RWPE1 (cell line): ENCODE measurements at regions not wholly inside any gene's neighbourhood (a gene's known extent, or its start where the extent isn't known, plus 50 kb on each side); places are given as distances from the start of the nearest gene placed in this dataset.

Source experiments
- CTCF ChIA-PET: fragments of 350-600 bp; sonication (Branson Sonifier 250); formaldehyde crosslinking; extraction: SDS; loops from one replicate; lab custom pipeline; 2021; lab: Yijun Ruan, JAX
- POLR2A ChIA-PET: fragments of 400-600 bp; formaldehyde crosslinking; extraction: SDS; loops from one replicate; lab custom pipeline; 2020; ENCODE audit warnings: antibody characterized with exemption; ENCODE audit not compliant: low non-redundant PET; lab: Yijun Ruan, JAX
- DNase-seq: peaks from one replicate; pipeline ENCODE4 v3.0.0; 2012; ENCODE audit warnings: low spot score
- H3K27ac ChIP-seq: fragments of 450-650 bp; 2 replicates; pipeline ENCODE4 v1.5.1; 2017
- TF ChIP-seq, protein P1 (sequence below): fragments of 450-650 bp; conservative IDR thresholded peaks from 2 replicates; pipeline ENCODE4 v1.5.1; 2017; ENCODE audit warnings: low read depth, mild to moderate bottlenecking

DNA sequence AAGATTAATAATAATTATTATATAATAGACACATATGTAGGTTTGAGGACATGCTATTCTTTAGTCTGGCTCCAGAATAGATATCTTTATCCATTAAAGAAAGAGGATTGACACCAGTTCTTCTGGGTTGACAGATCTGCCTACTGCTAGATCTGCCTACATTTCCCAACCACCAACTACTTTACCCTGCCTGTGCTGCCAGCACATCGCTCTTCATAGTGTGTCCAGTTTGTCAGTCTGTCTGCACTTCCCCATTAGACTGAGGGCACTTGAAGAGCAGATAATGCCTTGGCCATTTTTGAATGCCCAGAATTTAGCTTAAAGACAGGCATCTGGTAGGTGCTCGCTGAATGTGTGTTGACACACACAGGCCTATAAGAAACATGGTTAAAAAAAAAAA lies 910.1 kb upstream of the FAT3 start:
- no peak for DNase-seq
- TF ChIP-seq, protein P1, sequence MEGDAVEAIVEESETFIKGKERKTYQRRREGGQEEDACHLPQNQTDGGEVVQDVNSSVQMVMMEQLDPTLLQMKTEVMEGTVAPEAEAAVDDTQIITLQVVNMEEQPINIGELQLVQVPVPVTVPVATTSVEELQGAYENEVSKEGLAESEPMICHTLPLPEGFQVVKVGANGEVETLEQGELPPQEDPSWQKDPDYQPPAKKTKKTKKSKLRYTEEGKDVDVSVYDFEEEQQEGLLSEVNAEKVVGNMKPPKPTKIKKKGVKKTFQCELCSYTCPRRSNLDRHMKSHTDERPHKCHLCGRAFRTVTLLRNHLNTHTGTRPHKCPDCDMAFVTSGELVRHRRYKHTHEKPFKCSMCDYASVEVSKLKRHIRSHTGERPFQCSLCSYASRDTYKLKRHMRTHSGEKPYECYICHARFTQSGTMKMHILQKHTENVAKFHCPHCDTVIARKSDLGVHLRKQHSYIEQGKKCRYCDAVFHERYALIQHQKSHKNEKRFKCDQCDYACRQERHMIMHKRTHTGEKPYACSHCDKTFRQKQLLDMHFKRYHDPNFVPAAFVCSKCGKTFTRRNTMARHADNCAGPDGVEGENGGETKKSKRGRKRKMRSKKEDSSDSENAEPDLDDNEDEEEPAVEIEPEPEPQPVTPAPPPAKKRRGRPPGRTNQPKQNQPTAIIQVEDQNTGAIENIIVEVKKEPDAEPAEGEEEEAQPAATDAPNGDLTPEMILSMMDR = no peak
- no peak overlapping the region for H3K27ac ChIP-seq
- CTCF ChIA-PET = no interaction called here
- POLR2A ChIA-PET = no interaction called here

DNA sequence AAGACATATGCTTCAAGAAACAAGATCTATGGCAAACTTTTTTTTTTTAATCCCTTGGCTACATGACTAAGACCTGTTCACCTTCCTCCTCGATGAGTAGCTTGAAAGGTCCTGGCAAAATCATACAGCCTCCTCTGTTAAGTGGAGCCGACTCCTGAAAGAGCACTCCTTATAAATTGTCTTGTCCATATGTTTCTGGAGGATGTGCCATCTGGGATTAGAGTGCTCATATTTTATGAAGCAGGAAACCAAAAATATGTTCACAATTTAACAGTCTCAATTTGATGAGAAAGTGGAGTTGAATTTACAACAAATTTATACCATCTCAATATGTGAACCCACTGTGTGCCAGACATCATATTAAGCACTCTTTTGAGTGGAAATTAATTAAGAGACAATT lies 912.1 kb upstream of the FAT3 start:
- no peak overlapping the region for H3K27ac ChIP-seq
- TF ChIP-seq, protein P1 = no peak
- no peak for DNase-seq
- CTCF ChIA-PET = no interaction called here
- POLR2A ChIA-PET = no interaction called here

DNA sequence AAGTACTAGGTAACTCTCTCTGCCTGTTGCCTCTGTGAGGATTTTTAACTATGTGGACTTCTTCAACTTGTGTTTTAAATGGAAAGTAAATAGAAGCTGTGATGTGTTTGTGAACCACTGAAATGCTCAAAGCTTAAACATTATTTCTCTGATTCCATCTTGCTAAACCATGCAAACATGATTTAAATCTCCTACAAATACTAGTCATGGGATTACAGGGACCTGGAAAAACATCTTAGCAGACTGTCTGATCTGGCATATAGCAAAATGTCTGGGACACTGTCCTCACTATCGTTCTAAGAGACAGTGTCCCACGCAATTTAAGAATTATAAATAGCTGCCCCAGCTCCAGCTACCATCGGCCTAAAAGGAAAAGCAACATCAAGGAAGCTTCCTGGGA lies 914.5 kb upstream of the FAT3 start:
- CTCF ChIA-PET = no interaction called here
- DNase-seq = no peak
- POLR2A ChIA-PET = no interaction called here
- TF ChIP-seq, protein P1 = no peak
- H3K27ac ChIP-seq = no peak overlapping the region

DNA sequence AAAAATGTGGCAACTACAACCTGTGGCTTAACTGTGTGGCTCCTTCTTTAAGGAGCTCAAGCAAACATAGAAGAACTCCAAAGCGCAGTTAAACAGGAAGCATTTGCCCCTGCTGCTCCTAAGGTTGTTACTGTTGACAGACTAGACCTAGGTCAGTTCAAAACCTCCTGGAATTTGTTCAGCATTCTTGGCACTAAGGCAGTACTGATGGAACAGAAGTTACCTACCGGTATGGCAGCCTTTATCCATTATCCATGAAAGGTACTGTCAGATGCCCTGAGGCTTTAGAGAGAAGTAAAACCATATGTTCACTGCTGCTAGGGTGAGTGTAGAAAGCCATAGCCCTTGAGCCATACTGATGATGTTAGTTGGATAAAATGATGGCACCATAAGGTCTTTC lies 916.5 kb upstream of the FAT3 start:
- CTCF ChIA-PET = no interaction called here
- no peak for DNase-seq
- TF ChIP-seq, protein P1 = no peak
- POLR2A ChIA-PET = no interaction called here
- no peak overlapping the region for H3K27ac ChIP-seq

DNA sequence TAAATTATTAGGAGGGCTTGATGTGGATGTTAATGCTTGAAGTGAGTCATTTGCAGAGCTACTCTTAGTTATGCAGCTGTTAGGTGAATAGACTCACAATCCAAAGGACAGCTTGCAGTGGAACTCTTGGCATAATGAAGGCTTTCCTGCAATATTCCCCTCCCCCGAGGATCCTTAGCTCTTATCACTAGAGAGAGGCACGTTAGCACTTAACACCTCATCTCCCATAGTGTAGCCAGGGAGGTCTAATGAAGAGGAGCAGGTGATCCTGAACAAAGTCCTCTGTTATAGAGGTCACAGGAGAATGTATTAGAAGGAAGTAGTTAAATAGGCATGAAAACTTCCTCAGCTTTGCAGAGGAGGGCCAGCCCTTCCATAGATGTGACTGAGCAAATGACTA lies 919.2 kb upstream of the FAT3 start:
- no peak for DNase-seq

DNA sequence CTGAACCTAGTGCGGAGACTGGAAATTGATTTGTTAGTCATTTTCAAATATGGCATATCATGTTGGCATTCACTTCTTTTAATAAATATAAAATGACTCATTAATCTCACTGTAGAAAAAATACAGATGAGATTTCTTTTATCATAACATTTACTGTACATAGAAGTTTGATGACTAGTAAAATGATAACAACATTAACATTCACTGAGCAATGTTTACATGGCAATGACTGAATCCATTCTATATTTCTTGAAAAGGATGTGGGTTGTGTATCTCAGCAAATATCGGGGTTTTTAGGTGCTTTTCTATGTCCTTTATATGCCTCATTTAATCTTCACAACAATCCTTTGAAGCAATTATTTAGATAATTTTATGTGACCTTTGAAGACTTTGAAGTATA lies 920.9 kb upstream of the FAT3 start:
- CTCF ChIA-PET = no interaction called here
- H3K27ac ChIP-seq = no peak overlapping the region
- TF ChIP-seq, protein P1 = no peak
- no peak for DNase-seq
- POLR2A ChIA-PET = no interaction called here

More for the DNA sequence above, 919.2 kb upstream of the FAT3 start:
- ChIA-PET POLR2A (no interaction called here), CTCF (interaction anchor here (0.5 kb wide), 1 partner anchor 12 kb away, joined by 3 read pairs; no protein-coding TSS in a partner anchor)
- TF ChIP-seq, protein P1 = no peak
- H3K27ac ChIP-seq = no peak overlapping the region
